A204.1 (cell line): ENCODE measurements at regions not wholly inside any gene's neighbourhood (a gene's known extent, or its start where the extent isn't known, plus 50 kb on each side); places are given as distances from the start of the nearest gene placed in this dataset.

Experiments
- FAIRE-seq: peaks from 2 replicates; lab custom pipeline; 2012; peaks lifted over from hg19 to GRCh38; lab: Jason Lieb, UNC

GRCh38 chr6:105646391-105646867 is 243.5 kb upstream of the PREP start:
- no peak for FAIRE-seq

GRCh38 chr6:105645958-105646357 is 243.1 kb upstream of the PREP start:
- no peak for FAIRE-seq

- no peak for FAIRE-seq
Observed at GRCh38 chr6:105645156-105645555, 242.3 kb upstream of the PREP start.

- no peak for FAIRE-seq
Observed at GRCh38 chr6:105644691-105645090, 241.8 kb upstream of the PREP start.

- FAIRE-seq: no peak
Observed at GRCh38 chr6:105644073-105644489, 241.2 kb upstream of the PREP start.

GRCh38 chr6:105642708-105643107 is 239.8 kb upstream of the PREP start:
- FAIRE-seq: no peak

GRCh38 chr6:105641504-105641903 is 238.6 kb upstream of the PREP start:
- FAIRE-seq: no peak

GRCh38 chr6:105639124-105639523 is 236.2 kb upstream of the PREP start:
- no peak for FAIRE-seq

GRCh38 chr6:105633814-105634213 is 230.9 kb upstream of the PREP start:
- FAIRE-seq: no peak

- FAIRE-seq: no peak
Observed at GRCh38 chr6:105628156-105628860, 225.4 kb upstream of the PREP start.

GRCh38 chr6:105626295-105627158 is 223.6 kb upstream of the PREP start:
- FAIRE-seq: no peak

- no peak for FAIRE-seq
Observed at GRCh38 chr6:105624021-105624420, 221.1 kb upstream of the PREP start.

- FAIRE-seq: no peak
Observed at GRCh38 chr6:105622226-105622625, 219.3 kb upstream of the PREP start.

GRCh38 chr6:105621564-105622175 is 218.8 kb upstream of the PREP start:
- no peak for FAIRE-seq

GRCh38 chr6:105620878-105621277 is 218.0 kb upstream of the PREP start:
- no peak for FAIRE-seq

- no peak for FAIRE-seq
Observed at GRCh38 chr6:105619971-105620741, 217.3 kb upstream of the PREP start.

GRCh38 chr6:105618247-105618646 is 215.4 kb upstream of the PREP start:
- no peak for FAIRE-seq

- FAIRE-seq: no peak
Observed at GRCh38 chr6:105616521-105616920, 213.6 kb upstream of the PREP start.

GRCh38 chr6:105611606-105612005 is 208.7 kb upstream of the PREP start:
- no peak for FAIRE-seq

- FAIRE-seq: no peak
Observed at GRCh38 chr6:105609375-105609991, 206.6 kb upstream of the PREP start.

GRCh38 chr6:105608711-105609374 is 206.0 kb upstream of the PREP start:
- no peak for FAIRE-seq
